ENCODE measurements at regions not wholly inside any gene's neighbourhood (a gene's known extent, or its start where the extent isn't known, plus 50 kb on each side); places are given as distances from the start of the nearest gene placed in this dataset.

GRCh38 chr20:63122626-63123025 lies 93.3 kb downstream of the YTHDF1 start:
- TF ChIP-seq YY1 (IDR thresholded peaks at IDR 0.05; ENCODE audit: insufficient read depth, insufficient read length), result no peak
- no peak for TF ChIP-seq ZNF274 (IDR thresholded peaks at IDR 0.05; ENCODE audit: low read depth, low read length)
- TF ChIP-seq SUZ12 (IDR thresholded peaks at IDR 0.05; ENCODE audit: extremely low read depth, insufficient read depth, insufficient read length), result no peak

All from NT2/D1 (cell line).